ENCODE measurements at regions not wholly inside any gene's neighbourhood (a gene's known extent, or its start where the extent isn't known, plus 50 kb on each side); places are given as distances from the start of the nearest gene placed in this dataset.

- TF ChIP-seq CTCF (IDR thresholded peaks at IDR 0.05; ENCODE audit: low read depth, low read length, poor library complexity, severe bottlenecking) (no peak), EZH2phosphoT487 (IDR thresholded peaks at IDR 0.05; ENCODE audit: borderline replicate concordance, low read length) (no peak)
Observed at GRCh38 chrX:74242050-74242449, 61.9 kb upstream of the ZCCHC13 start.

Measured in DOHH2 (cell line).